GM21737 (cell line): ENCODE measurements at regions not wholly inside any gene's neighbourhood (a gene's known extent, or its start where the extent isn't known, plus 50 kb on each side); places are given as distances from the start of the nearest gene placed in this dataset.
"Not testable (repeated sequence)": the region's sequence is repeated elsewhere in the genome, so short reads cannot be mapped to it uniquely, and the experiment has no call there.

ENCODE experiments used
- ATAC-seq: cut with Tn5 transposase; IDR thresholded peaks from one replicate; pipeline ENCODE4 v1.9.1; 2021; ENCODE audit warnings: mild to moderate bottlenecking, moderate library complexity; ENCODE audit not compliant: unreplicated experiment

DNA sequence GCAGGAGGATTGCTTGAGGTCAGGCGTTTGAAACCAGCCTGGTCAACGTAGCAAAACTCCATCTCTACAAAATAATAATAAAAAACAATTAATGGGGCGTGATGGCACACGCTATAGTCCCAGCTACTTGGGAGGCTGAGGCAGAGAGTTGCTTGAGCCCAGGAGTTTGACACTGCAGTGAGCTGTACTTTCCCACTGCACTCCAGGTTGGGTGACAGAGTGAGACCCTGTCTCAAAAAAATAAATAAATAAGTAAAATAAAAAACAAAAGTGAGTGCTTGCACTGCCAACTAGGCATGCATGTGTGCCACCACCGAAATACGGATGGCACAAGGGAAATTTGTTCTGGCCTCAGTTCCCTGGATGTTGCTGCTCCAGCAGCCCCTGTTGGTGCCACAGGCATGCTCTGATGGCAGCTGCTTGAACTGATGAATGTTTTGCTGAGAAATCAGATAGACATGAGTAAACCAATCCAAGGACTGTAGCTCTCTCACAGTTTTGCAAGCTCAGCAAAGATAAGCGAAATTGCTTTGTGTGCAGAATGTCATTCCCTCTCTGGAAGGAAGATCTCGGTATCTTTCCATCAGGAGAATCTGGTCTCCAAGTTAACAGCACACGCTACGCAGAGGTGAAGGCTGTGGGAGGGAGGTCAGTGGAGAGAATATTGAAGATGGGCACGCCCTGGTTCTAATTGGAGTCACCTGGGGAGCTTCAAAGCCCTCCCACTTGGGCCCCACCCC, 188.0 kb upstream of the SLC24A3 start:
- ATAC-seq, result no peak

DNA sequence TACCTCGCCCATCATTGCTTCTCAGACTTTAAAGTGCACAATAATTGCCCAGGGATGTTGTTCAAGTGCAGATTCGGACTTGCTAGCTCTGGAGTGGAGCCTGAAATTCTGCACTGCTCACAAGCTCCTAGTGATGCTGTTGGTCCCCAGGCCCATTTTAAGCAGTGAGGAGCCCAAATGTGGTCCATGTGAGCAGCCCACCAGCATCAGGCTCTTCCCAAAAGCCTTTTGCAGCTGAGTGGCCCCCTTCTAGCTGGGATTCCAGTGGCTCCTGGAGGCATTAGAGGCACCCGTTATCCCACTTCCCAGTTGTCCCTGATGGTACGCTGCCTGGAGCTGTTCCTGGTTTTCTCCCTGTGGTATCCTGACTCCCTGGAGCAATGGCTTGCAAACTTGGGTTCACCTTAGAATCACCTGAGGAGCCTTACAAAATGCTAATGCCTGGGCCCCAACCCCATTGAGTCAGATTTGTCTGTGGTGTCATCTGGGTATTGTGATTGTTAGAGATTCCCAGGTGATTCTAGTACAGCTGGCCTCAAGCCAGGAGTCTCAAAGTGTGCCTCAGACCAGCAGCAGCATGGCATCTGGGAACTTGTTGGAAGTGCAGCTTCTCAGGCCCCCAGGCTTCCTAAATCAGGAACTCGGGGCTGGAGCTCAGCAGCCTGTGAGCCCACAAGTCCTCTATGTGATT, 186.9 kb upstream of the SLC24A3 start:
- no peak for ATAC-seq

DNA sequence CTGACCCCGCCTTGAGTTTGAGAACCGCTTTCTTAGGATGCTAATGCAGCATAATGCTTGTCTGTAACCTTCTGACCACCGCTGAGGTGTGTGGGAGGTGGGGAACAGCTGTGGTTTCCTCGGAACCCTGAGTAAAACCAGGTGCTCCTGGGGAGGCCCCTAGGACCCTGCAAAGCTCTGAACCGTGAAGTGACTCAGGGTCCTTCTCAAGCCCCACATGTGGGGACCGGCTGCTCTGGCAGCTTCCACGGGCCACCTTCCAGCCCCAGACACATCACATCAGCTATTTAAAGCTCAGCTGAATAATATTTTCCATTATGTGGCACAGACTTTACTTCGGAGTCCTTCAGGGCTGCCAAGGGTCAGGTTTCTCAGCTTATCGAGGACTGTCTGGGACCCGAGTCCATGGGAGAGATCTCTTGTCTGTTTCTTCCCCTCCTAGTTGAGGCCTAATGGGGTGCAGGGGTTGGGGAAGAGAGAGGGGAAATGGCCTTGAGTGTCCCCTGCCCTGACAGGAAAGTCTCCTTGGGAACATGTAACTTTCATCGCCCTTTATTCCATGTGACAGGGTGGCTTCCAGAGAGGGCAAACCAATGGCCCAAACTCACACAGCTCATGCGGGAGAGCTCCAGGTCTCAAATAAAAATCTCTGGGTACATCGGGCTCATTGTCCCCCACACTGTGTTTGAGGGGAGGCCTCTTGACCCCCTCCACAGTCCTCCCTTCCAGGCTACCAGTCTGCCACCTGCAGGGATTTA, 186.1 kb upstream of the SLC24A3 start:
- ATAC-seq, result no peak

DNA sequence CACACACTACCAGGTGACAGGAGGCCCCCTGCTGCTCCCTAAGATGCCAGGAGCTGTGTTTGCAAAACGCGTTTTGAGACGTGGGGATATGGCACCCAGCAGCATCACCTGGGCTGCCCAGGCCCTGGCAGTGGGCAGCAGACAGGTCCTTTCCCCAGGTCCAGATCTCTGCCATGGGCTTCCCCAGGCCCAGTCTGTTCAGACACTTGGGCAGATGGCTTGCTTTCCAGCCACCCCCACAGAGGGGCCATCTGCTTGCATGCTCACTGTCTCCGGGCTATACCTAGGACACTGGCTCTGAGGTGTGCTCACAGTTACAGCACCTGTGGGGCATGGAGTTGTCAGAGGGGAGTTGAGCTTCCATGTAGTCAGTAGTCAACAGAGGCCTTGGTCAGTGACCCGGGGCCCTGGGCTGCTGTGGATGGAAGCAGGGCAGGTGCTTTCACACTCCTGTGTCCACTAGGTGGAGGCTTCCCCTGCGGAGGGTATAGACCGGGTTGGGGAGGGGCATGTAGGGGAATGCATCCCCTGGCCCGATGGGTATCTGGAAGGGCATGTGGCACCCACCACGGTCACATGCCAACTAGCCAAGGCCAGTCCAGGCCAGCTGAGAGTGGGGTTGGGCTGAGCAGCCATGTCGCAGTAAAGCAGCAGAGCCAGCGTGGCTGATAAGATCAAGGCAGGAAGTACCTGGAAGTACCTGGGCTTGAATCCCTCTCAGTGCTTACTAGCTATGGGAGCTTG, 185.4 kb upstream of the SLC24A3 start:
- ATAC-seq, result no peak

DNA sequence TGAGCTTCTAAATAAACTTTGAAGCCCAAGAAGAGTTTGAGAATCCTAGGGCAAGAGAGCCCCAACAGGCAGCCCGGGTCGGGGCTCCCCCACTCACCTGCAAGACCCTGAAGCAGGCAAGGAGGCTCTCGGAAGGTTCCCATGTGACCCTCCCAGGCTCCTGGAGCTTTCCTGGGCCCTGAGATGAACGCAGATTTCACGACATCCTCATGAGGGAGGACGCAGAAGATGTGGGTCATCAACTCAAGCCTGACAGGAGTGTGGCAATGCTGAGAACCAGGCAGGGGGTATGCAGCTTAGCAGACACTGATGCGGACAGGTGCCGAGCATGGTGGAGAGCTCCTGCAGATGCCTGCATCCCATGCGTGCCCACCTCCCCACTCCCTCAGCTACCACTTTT, 184.5 kb upstream of the SLC24A3 start:
- ATAC-seq, result no peak

DNA sequence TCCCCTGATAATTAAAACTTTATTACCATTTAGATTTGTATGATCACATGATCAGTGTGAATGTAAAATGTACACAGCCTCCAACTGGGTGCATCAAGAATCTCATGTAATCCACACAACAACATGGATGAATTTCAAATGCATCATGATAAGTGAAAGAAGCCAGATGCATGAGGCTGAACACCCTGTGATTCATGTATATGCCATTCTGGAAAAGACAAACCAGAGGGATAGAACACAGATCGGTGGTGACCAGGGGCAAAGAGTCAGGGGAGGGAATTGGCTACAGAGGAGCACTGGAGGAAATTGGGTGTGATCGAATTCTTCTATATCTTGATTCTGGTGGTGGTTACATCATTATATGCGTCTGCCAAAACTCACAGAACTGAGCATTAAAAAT, 170.7 kb upstream of the SLC24A3 start:
- ATAC-seq, result no peak

DNA sequence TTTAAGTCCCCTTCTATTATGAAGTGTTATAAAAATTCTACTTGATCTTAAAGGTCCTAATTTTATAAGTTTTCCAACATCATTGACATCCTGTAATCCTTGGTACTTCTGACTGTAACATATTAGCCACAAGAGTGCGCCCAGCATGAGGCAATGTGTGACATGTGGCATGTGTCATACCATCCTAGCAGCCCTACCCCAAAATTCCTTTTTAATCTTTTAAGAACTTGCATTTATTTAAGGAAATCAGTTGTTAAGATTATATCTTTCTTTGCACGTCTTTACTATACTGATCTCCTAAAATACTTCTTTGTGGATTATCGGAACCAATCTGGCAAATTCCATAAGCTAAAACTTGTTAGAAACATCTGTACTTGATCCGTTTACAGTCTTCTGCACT, 167.1 kb upstream of the SLC24A3 start:
- ATAC-seq, result no peak

DNA sequence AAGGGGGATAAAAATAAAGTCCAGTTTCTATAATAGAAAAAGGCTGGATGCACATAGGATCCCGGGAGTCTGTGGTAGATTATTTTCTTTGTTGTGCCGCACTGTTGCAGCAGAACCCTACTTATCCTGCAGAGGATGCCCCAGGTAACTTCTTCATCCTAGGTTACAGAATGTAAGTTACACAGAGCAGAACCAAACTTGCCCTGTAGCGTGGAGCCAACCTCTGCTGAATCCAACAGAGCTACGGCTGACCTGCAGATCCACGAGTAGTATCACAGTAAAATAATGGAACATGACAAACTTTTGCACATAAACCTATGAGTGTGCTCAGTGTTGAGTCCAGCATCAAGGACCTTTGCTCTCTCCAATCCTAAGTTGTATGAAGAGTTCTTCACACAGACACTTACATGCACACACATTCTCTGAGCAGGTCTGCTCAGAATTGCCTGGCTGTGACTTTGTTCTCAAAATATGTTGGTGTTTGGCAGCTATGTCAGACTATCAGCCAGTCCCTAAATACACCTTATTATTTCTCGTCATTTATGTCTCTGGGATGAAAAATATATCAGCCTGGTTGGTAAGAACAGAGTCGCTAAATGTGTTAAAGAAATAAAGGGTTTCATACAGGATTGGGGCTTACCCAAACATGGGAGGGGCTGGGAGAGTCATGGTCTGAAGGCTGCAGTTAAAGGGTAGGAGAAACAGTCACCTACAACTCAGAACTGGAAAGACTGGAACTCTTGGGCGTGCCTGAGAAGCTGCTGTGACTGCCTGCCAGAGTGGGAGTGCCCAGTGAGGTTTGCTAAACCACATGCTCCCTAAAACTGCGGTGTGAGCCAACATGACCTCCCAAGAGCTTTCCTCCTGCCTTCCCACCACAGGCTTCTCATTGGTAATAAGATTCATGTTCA, 165.1 kb upstream of the SLC24A3 start:
- ATAC-seq, result no peak

DNA sequence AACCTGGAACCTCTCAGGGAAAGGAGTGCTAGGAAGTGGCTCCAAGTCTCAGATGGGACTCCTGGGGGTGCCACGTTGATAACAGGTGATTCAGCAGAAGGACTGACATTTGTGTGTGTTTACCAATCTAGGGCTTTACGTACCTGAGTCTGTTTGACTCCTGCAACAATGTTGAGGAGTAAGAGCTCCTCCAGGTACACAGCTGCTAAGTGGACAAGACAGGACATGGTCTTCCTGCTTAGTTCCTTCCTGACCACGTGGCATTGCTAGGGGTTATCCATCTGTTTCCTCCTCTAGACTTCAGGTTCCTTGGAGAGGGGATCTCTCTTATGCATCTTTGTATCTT, 164.5 kb upstream of the SLC24A3 start:
- ATAC-seq, result no peak

DNA sequence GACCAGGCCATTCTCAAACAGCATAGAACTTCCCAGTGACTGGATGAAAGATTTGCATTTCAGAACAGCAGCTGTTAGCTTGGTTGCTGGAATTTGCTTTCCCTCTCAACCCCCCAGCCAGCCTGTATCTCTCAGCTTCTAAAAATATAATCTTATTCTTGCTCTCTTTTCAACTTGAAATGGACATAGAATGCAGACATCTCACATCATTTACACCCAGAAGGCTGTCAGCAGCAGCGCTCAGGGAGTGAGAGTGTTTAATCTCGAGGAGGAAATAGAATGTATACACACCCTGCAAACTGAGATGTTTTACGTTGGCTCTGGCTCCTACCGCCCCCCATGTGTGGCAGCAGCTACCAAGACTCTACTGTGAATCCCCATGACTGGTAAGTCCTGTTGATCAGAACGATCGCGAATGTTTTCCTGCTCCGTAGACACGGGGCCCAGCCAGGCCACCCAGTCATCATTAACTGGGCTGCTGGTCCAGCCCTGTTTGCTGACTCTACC, 163.4 kb upstream of the SLC24A3 start:
- no peak for ATAC-seq

DNA sequence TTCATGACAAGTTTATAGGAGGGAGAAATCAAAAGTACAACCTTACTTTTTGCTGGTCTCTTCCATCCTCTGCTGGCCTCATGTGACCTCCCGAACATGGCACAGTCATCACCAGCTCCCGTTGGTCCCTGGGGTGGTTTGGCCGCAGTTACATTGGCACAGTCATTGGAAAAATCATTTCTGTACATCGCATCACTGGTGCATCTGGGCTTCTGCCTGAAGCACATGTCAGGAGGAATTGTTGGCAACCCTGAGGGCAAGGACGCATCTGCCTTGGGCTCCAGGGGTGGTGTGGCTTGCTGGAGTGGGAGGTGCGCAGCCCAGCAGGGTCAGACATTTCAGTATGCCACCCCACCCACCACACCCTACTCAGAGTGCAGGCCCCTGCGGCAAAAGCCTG, 162.9 kb upstream of the SLC24A3 start:
- ATAC-seq, result no peak

DNA sequence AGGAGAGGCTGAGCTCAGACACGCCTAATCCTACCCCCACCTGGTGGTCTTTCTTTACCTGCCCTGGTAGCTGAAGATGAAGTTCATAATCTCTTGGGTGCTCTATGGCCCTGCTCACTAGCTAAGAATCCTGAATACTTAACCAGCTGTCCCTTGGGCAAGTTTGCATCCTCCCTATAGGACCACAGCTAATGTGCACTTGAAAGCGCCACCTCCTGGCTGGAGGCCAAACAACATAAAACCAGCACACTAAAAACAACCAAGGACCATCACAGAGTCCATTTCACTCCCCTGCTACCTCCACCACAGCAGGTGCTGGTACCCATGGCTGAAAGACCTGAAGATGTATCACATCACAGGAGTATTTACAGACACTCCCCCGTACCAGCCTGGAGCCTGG, 155.5 kb upstream of the SLC24A3 start:
- ATAC-seq, result no peak

DNA sequence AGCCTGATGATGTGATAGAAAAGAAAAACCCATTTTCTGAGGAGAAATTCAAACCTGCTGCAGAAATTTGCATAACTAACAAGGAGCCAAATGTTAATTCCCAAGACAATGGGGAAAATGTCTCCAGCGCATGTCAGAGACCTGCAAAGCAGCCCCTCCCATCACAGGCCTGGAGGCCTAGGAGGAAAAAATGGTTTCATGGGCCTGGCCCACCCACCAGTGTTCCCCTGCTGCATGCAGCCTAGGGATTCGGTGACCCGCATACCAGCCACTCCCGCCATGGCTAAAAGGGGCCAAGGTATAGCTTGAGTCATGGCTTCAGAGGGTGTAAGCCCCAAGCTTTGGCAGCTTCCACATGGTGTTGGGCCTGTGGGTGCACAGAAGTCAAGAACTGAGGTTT, 147.7 kb upstream of the SLC24A3 start:
- ATAC-seq, result not testable (repeated sequence)

DNA sequence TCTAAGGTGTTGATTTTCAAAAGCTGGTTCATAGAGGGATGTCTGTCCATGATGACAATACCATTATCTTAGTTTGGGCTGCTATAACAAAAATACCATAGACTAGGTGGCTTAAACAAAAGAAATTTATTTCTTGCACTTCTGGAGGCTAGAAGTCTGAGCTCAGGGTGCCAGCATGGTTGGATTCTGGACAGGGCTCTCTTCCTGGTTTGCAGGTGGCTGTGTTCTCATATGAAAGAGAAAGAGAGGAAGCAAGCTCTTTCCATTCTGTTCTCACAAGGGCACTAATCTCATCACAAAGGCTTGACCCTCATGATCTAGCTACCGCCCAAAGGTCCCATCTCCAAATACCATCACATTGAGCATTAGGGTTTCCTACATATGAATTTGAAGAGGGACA, 144.5 kb upstream of the SLC24A3 start:
- ATAC-seq, result no peak

DNA sequence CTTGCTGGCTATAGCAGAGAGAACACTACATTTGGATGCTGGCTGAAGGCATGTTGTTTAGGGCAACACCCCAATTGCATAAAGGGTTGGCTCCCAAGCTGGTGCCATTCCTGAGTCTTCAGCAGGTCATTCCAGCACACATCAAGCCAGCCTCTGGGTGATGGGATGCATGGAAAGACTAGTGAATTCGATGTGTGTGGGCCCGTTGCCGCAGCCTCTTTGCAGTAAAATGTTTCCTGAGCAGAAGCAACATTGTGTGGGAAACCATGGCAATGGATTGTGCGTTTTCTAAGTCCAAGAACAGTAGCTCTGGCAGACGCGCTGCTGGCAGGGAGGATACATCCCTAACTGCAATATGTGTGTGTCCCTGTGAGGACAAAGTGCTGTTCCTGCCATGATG, 142.4 kb upstream of the SLC24A3 start:
- ATAC-seq, result no peak

DNA sequence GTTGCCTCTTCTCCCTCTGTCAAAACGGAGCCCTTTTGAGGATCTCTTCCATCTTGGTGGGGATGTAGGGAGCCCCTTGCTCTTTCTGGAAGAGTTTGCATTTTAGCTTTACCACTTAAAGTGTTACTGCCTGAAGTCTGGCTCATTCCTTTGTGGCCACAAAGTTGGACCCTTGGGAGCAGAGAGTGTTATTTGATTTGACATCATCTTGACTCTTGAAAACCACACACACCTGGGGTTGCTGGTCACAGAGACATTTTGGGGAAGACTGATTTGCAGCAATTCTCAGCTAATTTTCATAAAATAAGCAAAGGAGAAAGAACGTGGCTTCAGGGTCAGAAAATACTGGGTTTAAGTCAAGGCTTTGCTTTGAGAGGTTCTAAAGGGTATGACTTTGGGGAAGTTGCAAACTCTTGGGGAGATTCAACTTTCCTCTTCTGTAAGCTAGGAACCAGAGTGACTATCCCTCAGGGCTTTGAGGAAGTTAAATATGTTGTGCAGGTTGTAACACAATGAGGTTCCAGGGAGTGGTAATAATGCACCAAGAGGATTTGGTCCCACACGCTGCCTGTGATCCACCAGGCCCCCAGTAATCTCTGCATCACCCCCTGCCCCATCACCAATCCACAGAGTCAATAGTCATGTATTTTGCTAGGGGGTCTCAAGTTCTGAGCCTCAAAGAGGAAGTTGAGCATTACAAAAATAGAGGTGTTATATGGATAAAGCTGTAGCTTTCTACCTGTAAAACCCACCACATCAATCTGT, 141.6 kb upstream of the SLC24A3 start:
- ATAC-seq, result peak; percentile 33

DNA sequence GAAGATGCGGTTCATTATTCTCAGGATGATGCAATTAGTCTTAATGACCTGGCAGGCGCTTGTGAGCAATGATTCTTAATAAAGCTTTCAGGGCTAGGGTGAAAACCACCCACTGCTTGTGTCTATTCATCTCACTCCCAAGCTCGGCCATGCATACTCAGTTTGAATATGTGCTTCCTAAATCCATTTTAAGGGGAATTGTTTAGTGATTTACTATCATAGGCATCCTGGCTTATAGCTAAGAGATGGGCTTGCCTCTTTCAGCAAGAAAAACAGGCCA, 141.1 kb upstream of the SLC24A3 start:
- peak; percentile 34 for ATAC-seq

DNA sequence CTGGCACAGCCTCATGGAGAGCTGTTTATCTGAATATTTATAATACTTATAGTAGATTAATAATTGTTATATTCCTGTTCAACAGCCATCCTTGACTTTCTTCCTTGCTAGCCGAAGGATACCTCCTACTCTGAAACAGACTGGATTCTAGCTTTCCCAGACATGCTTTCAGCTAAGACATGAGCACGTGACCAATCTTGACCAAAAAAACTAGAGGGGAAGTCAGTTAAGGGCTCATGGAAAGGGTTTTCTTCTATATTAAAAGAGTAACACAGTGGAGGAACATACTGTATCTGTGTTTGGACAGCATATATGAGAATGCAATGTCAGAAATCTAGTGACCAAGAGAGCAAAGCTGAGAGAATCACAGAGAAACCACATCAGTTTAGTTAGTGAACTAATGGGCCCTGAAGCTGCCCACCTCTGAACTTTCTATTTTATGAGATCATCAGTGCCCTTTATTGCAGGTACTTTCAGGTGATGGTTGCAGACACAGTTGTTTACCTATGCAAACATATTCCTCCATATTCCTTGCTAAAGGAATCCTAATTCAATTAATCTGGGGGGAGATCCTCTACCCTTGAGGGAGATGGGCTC, 140.4 kb upstream of the SLC24A3 start:
- ATAC-seq, result no peak

DNA sequence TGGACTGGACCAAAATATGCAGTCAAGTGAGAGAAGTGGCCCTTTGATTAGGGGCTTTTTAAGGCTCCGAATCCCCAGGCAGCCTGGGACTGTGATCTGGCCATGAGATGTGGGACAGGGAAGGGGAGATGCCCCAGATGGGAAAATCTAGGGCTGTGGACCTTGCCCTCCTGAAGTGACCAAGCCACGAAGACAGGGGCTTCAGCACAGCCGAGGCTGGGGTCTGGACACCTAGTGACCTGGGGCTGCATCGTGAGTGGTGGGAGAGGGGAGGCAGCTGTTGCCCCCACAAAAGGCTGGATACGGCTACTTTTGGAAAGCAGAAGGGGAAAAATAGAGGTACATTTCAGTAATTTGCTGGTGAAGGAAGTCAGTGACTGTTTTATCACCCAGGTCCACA, 139.5 kb upstream of the SLC24A3 start:
- no peak for ATAC-seq
